ENCODE measurements at regions not wholly inside any gene's neighbourhood (a gene's known extent, or its start where the extent isn't known, plus 50 kb on each side); places are given as distances from the start of the nearest gene placed in this dataset.

DNA sequence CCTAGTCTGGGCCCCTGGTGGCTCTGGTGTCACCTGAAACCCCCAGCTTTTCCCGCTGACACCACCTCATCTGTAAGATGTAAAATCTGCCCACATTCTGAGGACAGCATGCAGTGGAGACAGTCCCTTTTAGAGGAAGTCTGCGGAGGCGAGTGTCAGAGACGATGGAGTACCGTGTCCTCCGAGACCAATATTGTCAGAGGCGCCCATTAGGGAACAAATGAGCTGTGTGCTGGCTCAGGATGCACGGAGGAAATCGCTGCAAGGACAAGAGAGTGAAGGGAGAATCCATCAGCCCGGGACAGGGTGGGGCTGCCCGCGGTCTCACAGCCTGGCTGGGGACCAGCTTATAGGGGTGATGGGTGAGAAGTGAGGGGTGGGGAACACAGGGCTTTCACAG lies 214.8 kb downstream of the MATN1 start:
- intact Hi-C loops (cut with DNase I) = no loop called here
- H3K4me1 ChIP-seq = no peaks in the 10 kb centered on the region
- H3K36me3 ChIP-seq = no peaks in the 10 kb centered on the region
- no peaks in the 10 kb centered on the region for H3K27me3 ChIP-seq
- WGBS, 2 donors = 57 to 59% methylated on average over 12 of the region's 12 CpGs
- H3K9me3 ChIP-seq = no peaks in the 10 kb centered on the region
- no peak for DNase-seq
- H3K27ac ChIP-seq = no peak overlapping the region
- TF ChIP-seq POLR2A (IDR thresholded peaks at IDR 0.05) (no peak), CTCF (IDR thresholded peaks at IDR 0.05) (no peak)
- no peak overlapping the region for H3K4me3 ChIP-seq (replicated peaks in 1 of 3)

GRCh38 chr1:30508175-30508448 lies 215.3 kb downstream of the MATN1 start:
- DNase-seq = no peak
- no peak overlapping the region for H3K4me3 ChIP-seq (replicated peaks in 1 of 3)
- H3K36me3 ChIP-seq = no peaks in the 10 kb centered on the region
- TF ChIP-seq CTCF (IDR thresholded peaks at IDR 0.05) = no peak
- TF ChIP-seq POLR2A (IDR thresholded peaks at IDR 0.05) = no peak
- intact Hi-C loops (cut with DNase I) = no loop called here
- H3K27me3 ChIP-seq = no peaks in the 10 kb centered on the region
- H3K9me3 ChIP-seq = no peaks in the 10 kb centered on the region
- WGBS, 2 donors = 85 to 97% methylated on average over 3 of the region's 3 CpGs
- H3K27ac ChIP-seq = no peak overlapping the region
- H3K4me1 ChIP-seq = no peaks in the 10 kb centered on the region

DNA sequence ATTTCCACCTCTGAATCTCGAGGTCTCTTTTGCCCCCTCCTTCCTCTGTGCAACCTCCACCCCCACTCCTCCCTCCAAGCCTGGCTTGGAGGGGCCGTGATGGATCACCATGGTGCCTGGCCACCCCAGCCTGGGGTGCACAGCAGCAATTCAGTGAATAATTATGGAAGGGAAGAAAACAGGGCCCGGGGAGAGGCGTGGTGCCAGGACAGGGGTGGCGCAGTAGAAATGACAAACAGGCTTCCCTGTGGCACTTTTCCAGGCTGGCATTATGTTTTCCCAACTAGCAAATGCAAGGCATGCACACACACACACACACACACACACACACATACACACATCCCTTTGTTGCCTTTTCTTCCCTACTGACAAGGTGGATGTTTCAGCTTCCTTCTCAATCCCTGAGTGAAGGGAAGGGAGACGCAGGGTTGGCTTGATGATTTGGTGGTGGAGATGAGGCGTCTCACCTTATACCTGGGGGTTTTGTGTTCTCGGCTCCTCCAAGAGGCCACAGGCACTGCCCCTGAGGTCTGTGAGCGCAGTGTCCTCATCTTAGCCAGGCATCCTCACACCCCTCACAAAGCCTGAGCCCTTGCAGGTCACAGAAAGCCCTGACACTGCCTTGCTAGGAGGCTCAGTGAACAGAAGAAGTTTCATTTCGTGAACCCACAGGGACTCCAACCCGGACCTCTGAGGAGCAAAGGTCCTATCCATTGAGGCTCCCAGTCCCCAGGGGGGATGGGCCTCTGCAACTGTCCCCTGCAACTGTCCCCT lies 215.8 kb downstream of the MATN1 start:
- Histone ChIP-seq H3K4me3 (replicated peaks in 1 of 3) (no peak overlapping the region), H3K36me3 (no peaks in the 10 kb centered on the region), H3K27me3 (no peaks in the 10 kb centered on the region), H3K27ac (no peak overlapping the region), H3K9me3 (no peaks in the 10 kb centered on the region), H3K4me1 (no peaks in the 10 kb centered on the region)
- DNase-seq = no peak
- 66 to 76% methylated on average over 9 to 11 of the region's 11 CpGs for WGBS, 2 donors
- intact Hi-C loops (cut with DNase I) = no loop called here
- no peak for TF ChIP-seq CTCF (IDR thresholded peaks at IDR 0.05)
- TF ChIP-seq POLR2A (IDR thresholded peaks at IDR 0.05) = no peak

- H3K27ac ChIP-seq = no peak overlapping the region
- H3K9me3 ChIP-seq = no peaks in the 10 kb centered on the region
- H3K27me3 ChIP-seq = no peaks in the 10 kb centered on the region
- TF ChIP-seq CTCF (IDR thresholded peaks at IDR 0.05) (no peak), POLR2A (IDR thresholded peaks at IDR 0.05) (no peak)
- H3K36me3 ChIP-seq = no peaks in the 10 kb centered on the region
- no peaks in the 10 kb centered on the region for H3K4me1 ChIP-seq
- H3K4me3 ChIP-seq (replicated peaks in 1 of 3) = no peak overlapping the region
- DNase-seq = no peak
- 96% methylated on average over 2 of the region's 2 CpGs; no CpG with 5 or more reads in 1 of the 2 donors for WGBS, 2 donors
- intact Hi-C loops (cut with DNase I) = no loop called here
Measured at GRCh38 chr1:30507016-30507312, 216.4 kb downstream of the MATN1 start.

- TF ChIP-seq CTCF (IDR thresholded peaks at IDR 0.05) = no peak
- no peak for TF ChIP-seq POLR2A (IDR thresholded peaks at IDR 0.05)
- Histone ChIP-seq H3K27ac (no peak overlapping the region), H3K4me1 (no peaks in the 10 kb centered on the region), H3K4me3 (replicated peaks in 1 of 3) (no peak overlapping the region), H3K9me3 (no peaks in the 10 kb centered on the region), H3K36me3 (no peaks in the 10 kb centered on the region), H3K27me3 (no peaks in the 10 kb centered on the region)
- DNase-seq = no peak
- WGBS, 2 donors = 57 to 63% methylated on average over 9 to 10 of the region's 10 CpGs
- intact Hi-C loops (cut with DNase I) = no loop called here
Measured at GRCh38 chr1:30506291-30507015, 216.9 kb downstream of the MATN1 start.

Measured in thyroid gland (tissue), 4 donors.